IPS-15b (cell line): ENCODE measurements at regions not wholly inside any gene's neighbourhood (a gene's known extent, or its start where the extent isn't known, plus 50 kb on each side); places are given as distances from the start of the nearest gene placed in this dataset.

Experiments
- H3K27me3 ChIP-seq: one replicate; pipeline ENCODE4 v1.6.1; 2013; ENCODE audit warnings: low read length; ENCODE audit not compliant: control insufficient read depth, insufficient read depth
- H3K36me3 ChIP-seq: one replicate; pipeline ENCODE4 v1.6.1; 2013; ENCODE audit warnings: low read length; ENCODE audit not compliant: control insufficient read depth, insufficient read depth
- H3K4me1 ChIP-seq: one replicate; pipeline ENCODE4 v1.6.1; 2013; ENCODE audit warnings: mild to moderate bottlenecking, low read length; ENCODE audit not compliant: control insufficient read depth, insufficient read depth
- H3K4me3 ChIP-seq: one replicate; pipeline ENCODE4 v1.5.1; 2013; ENCODE audit warnings: low read depth, low read length
- H3K9ac ChIP-seq: one replicate; pipeline ENCODE4 v1.6.1; 2013; ENCODE audit warnings: low read depth, mild to moderate bottlenecking, low read length
- H3K9me3 ChIP-seq: one replicate; pipeline ENCODE4 v1.6.1; 2013; ENCODE audit warnings: mild to moderate bottlenecking, low read length; ENCODE audit not compliant: control insufficient read depth, insufficient read depth

- Histone ChIP-seq H3K4me1 (no peaks in the 10 kb centered on the region), H3K9me3 (no peaks in the 10 kb centered on the region), H3K4me3 (no peak overlapping the region), H3K27me3 (no peaks in the 10 kb centered on the region), H3K9ac (no peak overlapping the region), H3K36me3 (no peaks in the 10 kb centered on the region)
These were observed 180.7 kb upstream of the GPR26 start for GRCh38 chr10:123485341-123485960.

GRCh38 chr10:123488436-123488835, 177.7 kb upstream of the GPR26 start:
- no peaks in the 10 kb centered on the region for H3K9me3 ChIP-seq

GRCh38 chr10:123491364-123491763, 174.8 kb upstream of the GPR26 start:
- Histone ChIP-seq H3K9ac (no peak overlapping the region), H3K27me3 (peaks cover 2% of the 10 kb centered on the region), H3K36me3 (no peaks in the 10 kb centered on the region), H3K4me1 (peaks cover 2% of the 10 kb centered on the region), H3K9me3 (no peaks in the 10 kb centered on the region), H3K4me3 (no peak overlapping the region)

More at GRCh38 chr10:123488436-123488835, 177.7 kb upstream of the GPR26 start:
- peaks cover 2% of the 10 kb centered on the region for H3K27me3 ChIP-seq
- H3K9ac ChIP-seq, result no peak overlapping the region
- H3K4me3 ChIP-seq, result no peak overlapping the region
- H3K4me1 ChIP-seq, result peaks cover 2% of the 10 kb centered on the region
- H3K36me3 ChIP-seq, result no peaks in the 10 kb centered on the region

GRCh38 chr10:123492016-123492415, 174.1 kb upstream of the GPR26 start:
- no peak overlapping the region for H3K4me3 ChIP-seq
- peaks cover 2% of the 10 kb centered on the region for H3K4me1 ChIP-seq
- no peaks in the 10 kb centered on the region for H3K36me3 ChIP-seq
- H3K9ac ChIP-seq, result no peak overlapping the region
- peaks cover 2% of the 10 kb centered on the region for H3K27me3 ChIP-seq
- no peaks in the 10 kb centered on the region for H3K9me3 ChIP-seq

GRCh38 chr10:123494301-123494808, 171.8 kb upstream of the GPR26 start:
- no peaks in the 10 kb centered on the region for H3K36me3 ChIP-seq
- peaks cover 4% of the 10 kb centered on the region for H3K27me3 ChIP-seq
- no peak overlapping the region for H3K4me3 ChIP-seq
- H3K9me3 ChIP-seq, result no peaks in the 10 kb centered on the region
- H3K9ac ChIP-seq, result no peak overlapping the region
- H3K4me1 ChIP-seq, result peaks cover 12% of the 10 kb centered on the region

- Histone ChIP-seq H3K4me1 (peaks cover 19% of the 10 kb centered on the region), H3K27me3 (peaks cover 2% of the 10 kb centered on the region), H3K9ac (no peak overlapping the region), H3K36me3 (no peaks in the 10 kb centered on the region), H3K4me3 (no peak overlapping the region), H3K9me3 (no peaks in the 10 kb centered on the region)
These were observed 169.8 kb upstream of the GPR26 start for GRCh38 chr10:123496375-123496774.

GRCh38 chr10:123496996-123497660, 169.0 kb upstream of the GPR26 start:
- H3K4me3 ChIP-seq, result no peak overlapping the region
- H3K27me3 ChIP-seq, result peaks cover 2% of the 10 kb centered on the region

GRCh38 chr10:123500110-123500509, 166.0 kb upstream of the GPR26 start:
- Histone ChIP-seq H3K36me3 (no peaks in the 10 kb centered on the region), H3K4me1 (peaks cover 17% of the 10 kb centered on the region), H3K9ac (no peak overlapping the region), H3K4me3 (no peak overlapping the region), H3K27me3 (peaks cover 2% of the 10 kb centered on the region), H3K9me3 (no peaks in the 10 kb centered on the region)

More at GRCh38 chr10:123496996-123497660, 169.0 kb upstream of the GPR26 start:
- H3K9me3 ChIP-seq, result no peaks in the 10 kb centered on the region
- H3K4me1 ChIP-seq, result peaks cover 17% of the 10 kb centered on the region
- no peak overlapping the region for H3K9ac ChIP-seq
- H3K36me3 ChIP-seq, result no peaks in the 10 kb centered on the region

GRCh38 chr10:123501148-123501547, 165.0 kb upstream of the GPR26 start:
- Histone ChIP-seq H3K4me1 (peaks cover 17% of the 10 kb centered on the region), H3K36me3 (no peaks in the 10 kb centered on the region), H3K4me3 (no peak overlapping the region), H3K27me3 (peaks cover 2% of the 10 kb centered on the region), H3K9ac (no peak overlapping the region), H3K9me3 (no peaks in the 10 kb centered on the region)

GRCh38 chr10:123502983-123503382, 163.2 kb upstream of the GPR26 start:
- H3K9ac ChIP-seq, result no peak overlapping the region
- no peak overlapping the region for H3K4me3 ChIP-seq
- H3K36me3 ChIP-seq, result no peaks in the 10 kb centered on the region
- peaks cover 2% of the 10 kb centered on the region for H3K27me3 ChIP-seq
- H3K9me3 ChIP-seq, result no peaks in the 10 kb centered on the region
- H3K4me1 ChIP-seq, result peaks cover 7% of the 10 kb centered on the region

- H3K4me3 ChIP-seq, result no peak overlapping the region
- no peaks in the 10 kb centered on the region for H3K36me3 ChIP-seq
- H3K27me3 ChIP-seq, result no peaks in the 10 kb centered on the region
- no peaks in the 10 kb centered on the region for H3K4me1 ChIP-seq
- H3K9me3 ChIP-seq, result no peaks in the 10 kb centered on the region
- no peak overlapping the region for H3K9ac ChIP-seq
These were observed 159.7 kb upstream of the GPR26 start for GRCh38 chr10:123506455-123506854.

- no peaks in the 10 kb centered on the region for H3K27me3 ChIP-seq
- no peak overlapping the region for H3K9ac ChIP-seq
- H3K36me3 ChIP-seq, result no peaks in the 10 kb centered on the region
- no peaks in the 10 kb centered on the region for H3K4me1 ChIP-seq
- H3K4me3 ChIP-seq, result no peak overlapping the region
- no peaks in the 10 kb centered on the region for H3K9me3 ChIP-seq
These were observed 158.9 kb upstream of the GPR26 start for GRCh38 chr10:123507298-123507697.
